Left kidney (tissue), 1 donor: ENCODE measurements at regions not wholly inside any gene's neighbourhood (a gene's known extent, or its start where the extent isn't known, plus 50 kb on each side); places are given as distances from the start of the nearest gene placed in this dataset.
"Not testable (repeated sequence)": the region's sequence is repeated elsewhere in the genome, so short reads cannot be mapped to it uniquely, and the experiment has no call there.

Experiments
- DNase-seq: peaks from one replicate; pipeline ENCODE4 v3.0.0-alpha.2; 2013

GRCh38 chr1:146411923-146412322, 183.1 kb upstream of the NOTCH2NLA start:
- DNase-seq, result not testable (repeated sequence)

GRCh38 chr1:146409817-146410441, 181.1 kb upstream of the NOTCH2NLA start:
- peak; percentile 50 for DNase-seq

- peak; percentile 49 for DNase-seq
Measured at GRCh38 chr1:146409116-146409801, 180.4 kb upstream of the NOTCH2NLA start.

- DNase-seq, result not testable (repeated sequence)
Measured at GRCh38 chr1:146401281-146401825, 172.5 kb upstream of the NOTCH2NLA start.

GRCh38 chr1:146400173-146401121, 171.6 kb upstream of the NOTCH2NLA start:
- not testable (repeated sequence) for DNase-seq

GRCh38 chr1:146399225-146399624, 170.4 kb upstream of the NOTCH2NLA start:
- DNase-seq, result not testable (repeated sequence)

- not testable (repeated sequence) for DNase-seq
Measured at GRCh38 chr1:146396801-146397200, 168.0 kb upstream of the NOTCH2NLA start.

GRCh38 chr1:146396242-146396641, 167.4 kb upstream of the NOTCH2NLA start:
- not testable (repeated sequence) for DNase-seq

GRCh38 chr1:146393796-146394195, 165.0 kb upstream of the NOTCH2NLA start:
- DNase-seq, result not testable (repeated sequence)

- DNase-seq, result not testable (repeated sequence)
Measured at GRCh38 chr1:146393154-146393553, 164.3 kb upstream of the NOTCH2NLA start.

- not testable (repeated sequence) for DNase-seq
Measured at GRCh38 chr1:146389178-146389577, 160.4 kb upstream of the NOTCH2NLA start.

GRCh38 chr1:146387750-146388469, 159.1 kb upstream of the NOTCH2NLA start:
- DNase-seq, result peak; percentile 20

- DNase-seq, result peak; percentile 87
Measured at GRCh38 chr1:146386851-146387749, 158.3 kb upstream of the NOTCH2NLA start.

- DNase-seq, result not testable (repeated sequence)
Measured at GRCh38 chr1:146381196-146381595, 152.4 kb upstream of the NOTCH2NLA start.

- DNase-seq, result peak; percentile 88
Measured at GRCh38 chr1:146376708-146377496, 148.1 kb upstream of the NOTCH2NLA start.

GRCh38 chr1:146376309-146376707, 147.5 kb upstream of the NOTCH2NLA start:
- peak; percentile 66 for DNase-seq

- DNase-seq, result not testable (repeated sequence)
Measured at GRCh38 chr1:146375108-146375507, 146.3 kb upstream of the NOTCH2NLA start.

GRCh38 chr1:146369940-146370339, 141.1 kb upstream of the NOTCH2NLA start:
- DNase-seq, result peak; percentile 27

- not testable (repeated sequence) for DNase-seq
Measured at GRCh38 chr1:146355373-146355772, 126.6 kb upstream of the NOTCH2NLA start.
